ENCODE measurements at regions not wholly inside any gene's neighbourhood (a gene's known extent, or its start where the extent isn't known, plus 50 kb on each side); places are given as distances from the start of the nearest gene placed in this dataset.
"Not testable (repeated sequence)": the region's sequence is repeated elsewhere in the genome, so short reads cannot be mapped to it uniquely, and the experiment has no call there.

DNA sequence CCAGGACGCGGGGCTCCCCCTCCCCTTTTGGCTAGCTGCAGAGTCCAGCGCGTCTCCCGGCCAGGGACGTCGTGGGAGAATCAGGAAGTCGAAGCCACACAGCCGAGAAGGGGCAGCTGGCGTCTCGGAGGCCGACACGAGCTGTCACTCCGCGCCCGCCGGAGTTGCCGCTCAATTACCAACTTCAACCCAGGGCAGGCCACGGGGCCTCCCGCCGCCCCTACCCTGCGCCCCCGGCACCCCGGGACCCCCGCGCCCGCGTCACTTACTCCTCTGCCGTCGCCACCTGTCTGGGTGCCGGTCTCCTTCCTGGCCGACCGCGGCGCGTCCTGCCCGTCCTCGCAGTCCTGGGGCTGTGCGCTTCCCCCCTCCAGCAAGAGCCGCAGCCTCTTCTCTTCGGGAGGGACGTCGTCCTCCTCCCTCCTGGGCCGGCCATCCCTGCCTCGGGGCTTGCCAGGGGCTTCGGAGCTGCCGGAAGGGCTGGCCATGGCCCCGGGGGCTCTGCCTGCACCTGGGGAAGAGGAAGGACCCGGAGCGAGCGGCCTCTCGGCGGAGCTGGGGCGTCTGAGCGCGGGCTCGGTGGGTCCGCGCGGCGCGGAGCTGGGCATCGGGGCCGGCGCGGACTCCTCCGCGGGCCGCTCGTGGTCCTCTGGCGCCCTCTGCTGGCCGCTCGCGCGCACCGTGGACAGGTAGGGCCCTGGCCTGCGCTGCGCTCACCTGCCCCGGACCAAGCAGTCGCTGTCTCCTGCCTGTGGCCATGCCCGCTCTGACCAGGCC, 65.6 kb upstream of the CLEC6A start:
- H3K4me3 ChIP-seq (ENCODE audit: low read depth in 2 of 2, low read length in 2 of 2): 0 out of 4 replicates have a peak overlapping the region, but pooled peaks of 1 of the 2 experiments have one; percentile 9
- CTCF ChIA-PET; H3K36me3 ChIP-seq (ENCODE audit: control insufficient read depth, insufficient read depth, low read length); H3K9me3 ChIP-seq (ENCODE audit: control insufficient read depth, insufficient read depth, low read depth, low read length); BruUV-seq (replicated peaks); DNase-seq (ENCODE audit: low read depth, low spot score); H3K27ac ChIP-seq (ENCODE audit: low read length); in situ Hi-C loops (cut with HindIII; ENCODE audit: low pct_unique_long_range_greater_than_20kb, low sequenced_read_pairs); intact Hi-C loops (cut with micrococcal nuclease; ENCODE audit: unreplicated experiment); H3K4me1 ChIP-seq (ENCODE audit: control insufficient read depth, insufficient read depth, low read length); POLR2A ChIA-PET; H3K27me3 ChIP-seq (ENCODE audit: control insufficient read depth, insufficient read depth, low read length): not testable (repeated sequence)
- ATAC-seq: peak; percentile 83; the same call in 1 of the 2 replicates

- intact Hi-C loops (cut with micrococcal nuclease; ENCODE audit: unreplicated experiment); POLR2A ChIA-PET: not testable (repeated sequence)
Observed at GRCh38 chr12:8396225-8397071, 59.3 kb upstream of the CLEC6A start.

DNA sequence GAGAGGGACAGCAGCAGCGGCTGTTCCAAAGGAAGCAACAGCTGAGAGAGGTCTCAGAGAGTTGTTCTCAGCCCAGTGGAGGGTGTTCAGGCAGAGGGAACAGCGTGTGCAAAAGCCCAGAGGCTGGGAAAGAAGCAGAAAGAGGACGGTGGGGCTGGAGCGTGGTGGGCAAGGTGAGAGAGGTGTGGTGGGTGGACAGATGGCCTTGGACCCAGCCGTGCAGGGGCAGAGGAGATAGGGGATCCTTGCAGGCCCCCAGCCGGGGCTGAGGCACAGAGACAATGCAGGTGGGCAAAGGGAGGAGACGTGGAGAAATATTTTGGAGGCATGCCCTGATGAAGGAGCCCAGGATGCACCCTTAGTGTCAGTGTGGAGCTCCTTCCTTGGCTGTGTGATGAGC, 58.4 kb upstream of the CLEC6A start:
- H3K4me1 ChIP-seq (ENCODE audit: control insufficient read depth, insufficient read depth, low read length); H3K4me3 ChIP-seq (ENCODE audit: low read depth in 2 of 2, low read length in 2 of 2); CTCF ChIA-PET; intact Hi-C loops (cut with micrococcal nuclease; ENCODE audit: unreplicated experiment); DNase-seq (ENCODE audit: low read depth, low spot score); H3K27ac ChIP-seq (ENCODE audit: low read length); ATAC-seq; in situ Hi-C loops (cut with HindIII; ENCODE audit: low pct_unique_long_range_greater_than_20kb, low sequenced_read_pairs); POLR2A ChIA-PET; H3K36me3 ChIP-seq (ENCODE audit: control insufficient read depth, insufficient read depth, low read length); H3K9me3 ChIP-seq (ENCODE audit: control insufficient read depth, insufficient read depth, low read depth, low read length); BruUV-seq (replicated peaks); H3K27me3 ChIP-seq (ENCODE audit: control insufficient read depth, insufficient read depth, low read length): not testable (repeated sequence)

More at GRCh38 chr12:8396225-8397071, 59.3 kb upstream of the CLEC6A start:
- peak; percentile 48 for TF ChIP-seq CTCF (IDR thresholded peaks at IDR 0.05)
- H3K27ac ChIP-seq (ENCODE audit: low read length); H3K9me3 ChIP-seq (ENCODE audit: control insufficient read depth, insufficient read depth, low read depth, low read length); BruUV-seq (replicated peaks); H3K4me1 ChIP-seq (ENCODE audit: control insufficient read depth, insufficient read depth, low read length); H3K4me3 ChIP-seq (ENCODE audit: low read depth in 2 of 2, low read length in 2 of 2); H3K36me3 ChIP-seq (ENCODE audit: control insufficient read depth, insufficient read depth, low read length); H3K27me3 ChIP-seq (ENCODE audit: control insufficient read depth, insufficient read depth, low read length); in situ Hi-C loops (cut with HindIII; ENCODE audit: low pct_unique_long_range_greater_than_20kb, low sequenced_read_pairs); DNase-seq (ENCODE audit: low read depth, low spot score): not testable (repeated sequence)
- CTCF ChIA-PET: interaction anchor here (0.6 kb wide), 1 partner anchor 133 kb away, joined by 3 read pairs; no protein-coding TSS in a partner anchor
- peak; percentile 99 for ATAC-seq

DNA sequence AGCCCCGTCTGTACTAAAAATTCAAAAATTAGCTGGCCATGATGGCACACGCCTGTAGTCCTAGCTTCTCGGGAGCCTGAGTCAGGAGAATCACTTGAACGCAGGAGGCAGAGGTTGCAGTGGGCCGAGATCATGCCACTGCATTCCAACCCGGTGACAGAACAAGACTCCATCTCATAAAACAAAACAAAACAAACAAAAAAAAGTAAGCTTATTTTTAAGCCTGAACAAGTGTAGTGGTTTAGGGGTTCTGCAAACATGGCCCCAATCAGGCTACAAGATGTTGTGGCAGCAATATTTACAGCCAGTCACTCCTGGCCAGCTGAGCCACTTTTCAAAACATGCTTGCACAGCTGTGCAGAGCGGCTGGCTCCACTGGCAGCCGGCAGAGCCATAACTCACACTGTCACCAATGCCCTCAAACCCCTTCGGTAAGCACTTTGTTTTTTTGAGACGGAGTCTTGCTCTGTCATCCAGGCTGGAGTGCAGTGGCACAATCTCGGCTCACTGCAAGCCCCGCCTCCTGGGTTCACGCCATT, 56.2 kb upstream of the CLEC6A start:
- CTCF ChIA-PET: interaction anchor here (0.7 kb wide), 1 partner anchor 91 kb away, joined by 8 read pairs; no protein-coding TSS in a partner anchor
- intact Hi-C loops (cut with micrococcal nuclease; ENCODE audit: unreplicated experiment); BruUV-seq (replicated peaks); H3K9me3 ChIP-seq (ENCODE audit: control insufficient read depth, insufficient read depth, low read depth, low read length); H3K36me3 ChIP-seq (ENCODE audit: control insufficient read depth, insufficient read depth, low read length); ATAC-seq; H3K4me3 ChIP-seq (ENCODE audit: low read depth in 2 of 2, low read length in 2 of 2); in situ Hi-C loops (cut with HindIII; ENCODE audit: low pct_unique_long_range_greater_than_20kb, low sequenced_read_pairs); H3K4me1 ChIP-seq (ENCODE audit: control insufficient read depth, insufficient read depth, low read length); POLR2A ChIA-PET; H3K27ac ChIP-seq (ENCODE audit: low read length); H3K27me3 ChIP-seq (ENCODE audit: control insufficient read depth, insufficient read depth, low read length); DNase-seq (ENCODE audit: low read depth, low spot score): not testable (repeated sequence)

- H3K9me3 ChIP-seq (ENCODE audit: control insufficient read depth, insufficient read depth, low read depth, low read length); intact Hi-C loops (cut with micrococcal nuclease; ENCODE audit: unreplicated experiment); in situ Hi-C loops (cut with HindIII; ENCODE audit: low pct_unique_long_range_greater_than_20kb, low sequenced_read_pairs); BruUV-seq (replicated peaks); H3K4me3 ChIP-seq (ENCODE audit: low read depth in 2 of 2, low read length in 2 of 2); H3K27ac ChIP-seq (ENCODE audit: low read length); DNase-seq (ENCODE audit: low read depth, low spot score); ATAC-seq; H3K36me3 ChIP-seq (ENCODE audit: control insufficient read depth, insufficient read depth, low read length); CTCF ChIA-PET; H3K4me1 ChIP-seq (ENCODE audit: control insufficient read depth, insufficient read depth, low read length); H3K27me3 ChIP-seq (ENCODE audit: control insufficient read depth, insufficient read depth, low read length): not testable (repeated sequence)
- POLR2A ChIA-PET: interaction anchor here (0.7 kb wide), 1 partner anchor 708 kb away, joined by 4 read pairs; no protein-coding TSS in a partner anchor
Observed at GRCh38 chr12:8403834-8404233, 51.9 kb upstream of the CLEC6A start.

GRCh38 chr12:8404341-8404740, 51.4 kb upstream of the CLEC6A start:
- BruUV-seq (replicated peaks); DNase-seq (ENCODE audit: low read depth, low spot score); H3K27me3 ChIP-seq (ENCODE audit: control insufficient read depth, insufficient read depth, low read length); CTCF ChIA-PET; H3K4me3 ChIP-seq (ENCODE audit: low read depth in 2 of 2, low read length in 2 of 2); in situ Hi-C loops (cut with HindIII; ENCODE audit: low pct_unique_long_range_greater_than_20kb, low sequenced_read_pairs); H3K36me3 ChIP-seq (ENCODE audit: control insufficient read depth, insufficient read depth, low read length); H3K4me1 ChIP-seq (ENCODE audit: control insufficient read depth, insufficient read depth, low read length); ATAC-seq; H3K27ac ChIP-seq (ENCODE audit: low read length); H3K9me3 ChIP-seq (ENCODE audit: control insufficient read depth, insufficient read depth, low read depth, low read length); intact Hi-C loops (cut with micrococcal nuclease; ENCODE audit: unreplicated experiment): not testable (repeated sequence)
- POLR2A ChIA-PET: interaction anchor here (0.7 kb wide), 1 partner anchor 707 kb away, joined by 4 read pairs; no protein-coding TSS in a partner anchor
